Neutrophil (primary cell): ENCODE measurements at regions not wholly inside any gene's neighbourhood (a gene's known extent, or its start where the extent isn't known, plus 50 kb on each side); places are given as distances from the start of the nearest gene placed in this dataset.

Source experiments
- H3K27ac ChIP-seq: fragments of 200-600 bp; sonication (generic); 2 replicates; pipeline ENCODE4 v1.5.1; 2016; ENCODE audit warnings: mild to moderate bottlenecking, moderate library complexity
- H3K27me3 ChIP-seq: fragments of 200-600 bp; sonication (generic); 2 replicates; pipeline ENCODE4 v1.6.0; 2016; ENCODE audit warnings: mild to moderate bottlenecking
- H3K36me3 ChIP-seq: fragments of 200-600 bp; sonication (generic); 2 replicates; pipeline ENCODE4 v1.5.1; 2017
- H3K4me1 ChIP-seq, 2 experiments: fragments of 200-600 bp in 1 of 2; sonication (generic) in 1 of 2; 1 replicate in 1 of 2; 2 replicates in 1 of 2; pipeline versions ENCODE4 v1.5.1 to v1.6.1; 2013 to 2016; ENCODE audit warnings: low read depth in 1 of 2, low read length in 1 of 2, mild to moderate bottlenecking in 1 of 2, moderate library complexity in 1 of 2; ENCODE audit not compliant: control insufficient read depth in 1 of 2, insufficient read depth in 1 of 2
- H3K4me3 ChIP-seq, 2 experiments: fragments of 200-600 bp in 1 of 2; sonication (generic) in 1 of 2; 1 replicate in 1 of 2; 2 replicates in 1 of 2; pipeline ENCODE4 v1.5.1; 2013 to 2016; ENCODE audit warnings: low read depth in 1 of 2, low read length in 1 of 2, mild to moderate bottlenecking in 1 of 2, moderate library complexity in 1 of 2
- H3K9me3 ChIP-seq: fragments of 200-600 bp; sonication (generic); 2 replicates; pipeline ENCODE4 v1.5.1; 2016
- CTCF ChIP-seq: fragments of 200-600 bp; sonication (generic); IDR thresholded peaks from 2 replicates; pipeline ENCODE4 v1.5.1; 2016; ENCODE audit warnings: antibody characterized with exemption

DNA sequence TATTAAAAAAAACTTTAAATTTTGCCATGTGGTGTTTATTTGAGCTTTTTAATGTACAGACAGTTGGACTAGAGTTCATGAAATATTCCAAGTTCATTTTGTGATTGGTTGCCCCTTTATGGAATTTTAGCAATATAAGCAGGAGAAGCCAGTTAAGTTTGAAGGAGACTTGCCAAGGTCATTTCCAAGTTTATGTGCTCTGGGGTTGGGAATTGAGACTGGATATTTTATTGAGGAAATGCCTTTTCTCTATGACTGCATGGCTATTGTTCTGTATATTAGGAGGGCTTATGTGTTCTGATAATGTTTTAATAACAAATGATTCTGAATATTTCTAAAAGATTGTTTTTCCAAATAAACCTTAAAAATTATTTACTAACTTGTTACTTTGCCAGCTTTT, 67.0 kb upstream of the TCF4 start:
- no peaks in the 10 kb centered on the region for H3K27me3 ChIP-seq
- no peaks in the 10 kb centered on the region for H3K9me3 ChIP-seq
- H3K4me3 ChIP-seq, result no peak overlapping the region
- no peak overlapping the region for H3K27ac ChIP-seq
- H3K4me1 ChIP-seq, result no peaks in the 10 kb centered on the region
- TF ChIP-seq CTCF, result no peak
- no peaks in the 10 kb centered on the region for H3K36me3 ChIP-seq

GRCh38 chr18:55651236-55651635, 63.2 kb upstream of the TCF4 start:
- H3K9me3 ChIP-seq, result no peaks in the 10 kb centered on the region
- no peaks in the 10 kb centered on the region for H3K27me3 ChIP-seq
- H3K36me3 ChIP-seq, result no peaks in the 10 kb centered on the region
- H3K27ac ChIP-seq, result no peak overlapping the region
- no peak overlapping the region for H3K4me3 ChIP-seq
- H3K4me1 ChIP-seq, result no peaks in the 10 kb centered on the region
- TF ChIP-seq CTCF, result no peak

GRCh38 chr18:55650363-55650870, 62.4 kb upstream of the TCF4 start:
- H3K9me3 ChIP-seq, result no peaks in the 10 kb centered on the region
- no peak overlapping the region for H3K27ac ChIP-seq
- H3K4me1 ChIP-seq, result no peaks in the 10 kb centered on the region
- H3K4me3 ChIP-seq, result no peak overlapping the region
- no peak for TF ChIP-seq CTCF
- no peaks in the 10 kb centered on the region for H3K27me3 ChIP-seq
- no peaks in the 10 kb centered on the region for H3K36me3 ChIP-seq

GRCh38 chr18:55647331-55647730, 59.3 kb upstream of the TCF4 start:
- Histone ChIP-seq H3K4me1 (no peaks in the 10 kb centered on the region), H3K4me3 (no peak overlapping the region), H3K36me3 (no peaks in the 10 kb centered on the region), H3K27ac (no peak overlapping the region), H3K9me3 (no peaks in the 10 kb centered on the region), H3K27me3 (no peaks in the 10 kb centered on the region)
- no peak for TF ChIP-seq CTCF

GRCh38 chr18:55642191-55642590, 54.2 kb upstream of the TCF4 start:
- Histone ChIP-seq H3K36me3 (no peaks in the 10 kb centered on the region), H3K4me1 (no peaks in the 10 kb centered on the region), H3K27me3 (no peaks in the 10 kb centered on the region), H3K4me3 (no peak overlapping the region), H3K27ac (no peak overlapping the region), H3K9me3 (no peaks in the 10 kb centered on the region)
- no peak for TF ChIP-seq CTCF

- TF ChIP-seq CTCF, result no peak
- no peaks in the 10 kb centered on the region for H3K4me1 ChIP-seq
These were observed 53.5 kb upstream of the TCF4 start for GRCh38 chr18:55641486-55641885.

More at GRCh38 chr18:55641486-55641885, 53.5 kb upstream of the TCF4 start:
- no peaks in the 10 kb centered on the region for H3K36me3 ChIP-seq
- no peaks in the 10 kb centered on the region for H3K27me3 ChIP-seq
- no peaks in the 10 kb centered on the region for H3K9me3 ChIP-seq
- H3K27ac ChIP-seq, result no peak overlapping the region
- no peak overlapping the region for H3K4me3 ChIP-seq
